ENCODE measurements at regions not wholly inside any gene's neighbourhood (a gene's known extent, or its start where the extent isn't known, plus 50 kb on each side); places are given as distances from the start of the nearest gene placed in this dataset.
"Not testable (repeated sequence)": the region's sequence is repeated elsewhere in the genome, so short reads cannot be mapped to it uniquely, and the experiment has no call there.

- DNase-seq, result no peak
Observed at GRCh38 chr4:62495032-62495431, 1294.9 kb downstream of the ADGRL3 start.

DNA sequence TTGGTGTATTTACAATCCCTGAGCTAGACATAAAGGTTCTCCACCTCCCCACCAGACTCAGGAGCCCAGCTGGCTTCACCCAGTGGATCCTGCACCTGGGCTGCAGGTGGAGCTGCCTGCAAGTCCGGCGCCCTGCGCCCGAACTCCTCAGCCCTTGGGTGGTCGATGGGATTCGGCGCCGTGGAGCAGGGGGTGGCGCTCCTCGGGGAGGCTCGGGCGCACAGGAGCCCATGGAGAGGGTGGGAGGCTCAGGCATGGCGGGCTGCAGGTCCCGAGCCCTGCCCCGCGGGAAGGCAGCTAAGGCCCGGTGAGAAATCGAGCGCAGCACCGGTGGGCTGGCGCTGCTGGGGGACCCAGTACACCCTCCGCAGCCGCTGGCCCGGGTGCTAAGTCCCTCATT lies 1291.6 kb downstream of the ADGRL3 start:
- not testable (repeated sequence) for DNase-seq

DNA sequence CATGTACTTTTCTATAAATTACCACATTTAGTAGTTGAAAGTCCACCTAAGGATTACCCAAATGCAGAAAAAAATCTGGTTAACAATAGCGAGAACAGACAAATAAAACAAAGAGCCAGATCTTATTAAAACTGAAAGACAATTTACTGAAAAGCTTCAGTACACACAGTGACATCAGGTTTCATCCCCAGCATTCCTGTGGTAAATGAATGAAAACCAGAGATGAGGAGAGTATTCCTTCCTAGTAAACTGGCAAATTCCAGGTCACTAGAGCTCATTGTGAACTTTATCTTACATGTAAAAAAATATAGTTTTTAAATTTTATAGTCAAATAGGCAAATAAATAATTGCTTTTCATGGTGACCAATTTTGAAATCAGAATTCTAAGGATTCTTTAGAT lies 1290.5 kb downstream of the ADGRL3 start:
- DNase-seq, result no peak

- no peak for DNase-seq
Observed at GRCh38 chr4:62487016-62487415, 1286.9 kb downstream of the ADGRL3 start.

DNA sequence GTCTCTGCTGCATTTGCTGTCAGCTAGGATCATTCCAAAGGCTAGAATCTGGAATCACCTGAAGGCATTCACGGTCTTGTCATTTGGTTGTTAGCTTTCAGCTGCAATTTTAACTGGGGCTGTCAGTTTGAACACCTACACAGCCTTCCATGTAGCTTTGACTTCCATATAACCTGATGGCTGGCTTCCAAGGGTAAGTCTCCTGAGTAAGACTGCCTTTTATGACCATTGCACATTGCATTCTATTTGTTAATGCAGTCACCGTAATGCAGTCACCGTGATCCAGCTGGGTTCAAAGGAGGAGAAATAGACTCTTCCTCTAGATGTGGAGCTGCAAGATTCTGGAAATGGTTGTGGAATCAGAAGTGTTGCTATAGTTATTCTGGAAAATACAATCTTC lies 1284.2 kb downstream of the ADGRL3 start:
- DNase-seq, result no peak

GRCh38 chr4:62482355-62482754 lies 1282.2 kb downstream of the ADGRL3 start:
- DNase-seq, result no peak

DNA sequence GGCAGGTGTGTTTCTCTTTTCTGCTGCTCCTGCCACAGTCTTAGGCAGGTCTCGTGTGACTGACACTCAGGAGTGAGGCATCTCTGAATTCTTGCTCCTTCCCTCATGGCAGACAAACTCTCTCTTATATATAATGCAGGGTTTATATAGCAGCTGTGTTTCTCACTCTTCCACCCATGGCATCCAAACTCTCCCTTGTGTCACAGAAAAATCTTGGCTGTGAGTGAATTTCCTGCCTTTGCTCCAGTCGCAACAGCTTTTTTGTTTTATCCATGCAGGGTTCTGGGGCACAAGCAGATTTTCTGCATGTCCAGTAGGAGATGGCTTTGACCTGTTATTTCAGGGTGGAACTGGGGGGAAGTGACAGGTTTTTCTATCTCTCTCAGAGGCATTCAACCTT lies 1275.5 kb downstream of the ADGRL3 start:
- DNase-seq, result no peak

DNA sequence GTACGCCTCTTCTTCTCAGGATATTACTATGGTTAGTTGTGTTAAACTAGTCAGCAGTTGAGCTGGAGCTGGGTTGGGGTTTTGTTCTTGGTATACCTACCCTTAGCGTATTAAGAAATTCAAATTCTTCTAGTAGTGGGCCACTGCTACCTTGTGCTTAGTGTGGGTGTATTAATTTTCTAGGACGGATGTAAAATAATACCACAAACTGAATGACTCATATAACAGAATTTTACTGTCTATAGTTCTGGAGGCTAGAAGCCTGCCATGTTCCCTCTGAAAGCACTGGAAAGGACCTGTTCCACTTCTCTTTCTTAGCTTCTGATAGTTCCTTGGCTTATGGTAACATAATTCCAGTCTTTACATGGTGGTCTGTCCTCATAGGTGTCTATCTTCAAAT lies 1274.7 kb downstream of the ADGRL3 start:
- DNase-seq, result no peak

- DNase-seq, result no peak
Observed at GRCh38 chr4:62471021-62471420, 1270.9 kb downstream of the ADGRL3 start.

DNA sequence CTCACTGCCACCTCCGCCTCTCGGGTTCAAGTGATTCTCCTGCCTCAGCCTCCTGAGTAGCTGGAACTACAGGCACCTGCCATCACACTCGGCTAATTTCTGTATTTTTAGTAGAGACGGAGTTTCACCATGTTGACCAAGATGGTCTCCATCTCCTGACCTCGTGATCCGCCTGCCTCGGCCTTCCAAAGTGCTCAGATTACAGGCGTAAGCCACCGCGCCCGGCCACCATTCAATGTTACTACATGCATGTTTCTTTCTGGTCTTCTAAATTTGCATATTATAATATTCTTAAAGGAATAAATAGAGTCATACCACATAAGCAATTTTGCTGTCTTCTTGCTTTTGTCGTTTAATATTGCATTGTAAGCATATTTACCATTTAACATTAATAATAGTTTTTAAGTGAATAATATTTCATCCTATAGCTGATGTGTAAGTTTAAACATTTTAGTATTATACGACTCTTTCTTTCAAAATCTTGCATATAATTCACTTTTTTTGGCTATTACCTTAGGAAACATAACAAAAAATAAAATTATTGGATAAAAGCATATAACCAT lies 1270.4 kb downstream of the ADGRL3 start:
- DNase-seq, result no peak

DNA sequence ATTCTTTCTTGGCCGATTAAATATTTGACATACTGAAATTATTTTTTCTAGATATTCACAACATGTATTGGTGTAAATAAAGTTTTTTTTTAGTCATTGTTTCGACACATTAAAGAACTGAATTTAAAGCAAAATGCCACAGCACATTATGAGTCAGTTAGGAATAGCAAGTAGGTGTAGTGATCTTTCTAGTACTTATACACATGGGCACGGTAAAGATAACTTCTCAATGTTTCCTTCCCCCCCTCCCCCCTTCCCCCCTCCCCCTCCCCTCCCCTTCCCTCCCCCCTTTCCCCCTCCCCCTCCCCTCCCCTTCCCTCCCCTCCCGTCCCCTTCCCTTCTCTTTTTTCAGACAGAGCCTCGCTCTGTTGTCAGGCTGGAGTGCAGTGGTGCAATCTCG lies 1269.9 kb downstream of the ADGRL3 start:
- no peak for DNase-seq

DNA sequence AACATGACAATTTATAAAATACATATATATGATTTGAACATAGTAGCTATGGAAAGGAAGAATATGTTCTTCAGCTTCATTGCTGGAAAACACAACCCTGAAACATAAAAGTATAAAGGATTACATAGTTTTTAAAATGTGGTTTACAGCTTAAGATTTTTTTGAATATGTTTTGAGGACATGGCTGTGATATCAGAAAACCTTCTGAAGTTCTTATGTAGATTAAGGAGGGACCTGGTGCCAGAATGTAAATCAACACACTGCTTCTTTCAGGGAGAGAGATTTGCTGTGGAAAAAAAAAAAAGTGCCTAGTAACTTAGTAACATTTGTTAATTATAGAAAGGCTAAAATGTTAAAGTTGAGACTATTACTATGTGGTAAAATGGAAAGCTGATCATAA lies 1261.8 kb downstream of the ADGRL3 start:
- DNase-seq, result no peak

DNA sequence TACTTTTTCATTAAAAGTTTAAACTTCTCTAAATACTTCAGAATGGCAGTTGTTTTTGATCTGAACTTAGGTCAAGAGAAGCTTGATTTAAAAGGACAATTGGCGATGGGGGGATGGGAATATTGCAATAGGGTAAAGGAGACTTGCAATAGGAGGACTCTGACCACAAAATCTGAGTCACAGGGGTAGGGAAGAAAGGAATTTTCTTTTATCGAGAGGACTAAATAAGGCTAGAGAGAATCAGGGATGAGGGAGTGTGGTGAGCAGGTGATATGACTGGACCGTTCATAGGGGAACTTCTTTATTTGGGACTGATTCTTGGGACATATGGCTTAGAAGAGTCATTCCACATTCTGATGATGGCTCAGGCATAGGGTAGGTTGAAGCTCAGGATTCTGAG lies 1260.2 kb downstream of the ADGRL3 start:
- no peak for DNase-seq

DNA sequence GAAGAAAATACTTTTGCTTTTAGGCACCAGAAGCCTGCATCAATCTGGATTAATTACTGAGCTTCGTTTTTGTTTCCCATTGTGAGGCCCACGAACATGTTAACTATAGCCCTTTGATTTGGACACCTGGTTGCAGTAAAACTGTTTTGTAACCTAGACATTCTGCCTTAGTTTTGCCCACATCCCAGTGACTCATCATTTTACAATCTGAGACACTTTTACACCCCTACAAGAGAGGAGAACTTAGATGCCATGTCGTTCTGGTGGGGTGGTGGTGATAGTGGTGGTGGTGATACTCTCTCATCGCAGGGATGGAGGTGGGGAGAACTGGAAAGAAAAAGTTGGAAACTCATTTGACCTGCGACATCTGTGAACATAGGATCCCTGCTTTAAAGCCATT lies 1257.2 kb downstream of the ADGRL3 start:
- peak; percentile 8 for DNase-seq

DNA sequence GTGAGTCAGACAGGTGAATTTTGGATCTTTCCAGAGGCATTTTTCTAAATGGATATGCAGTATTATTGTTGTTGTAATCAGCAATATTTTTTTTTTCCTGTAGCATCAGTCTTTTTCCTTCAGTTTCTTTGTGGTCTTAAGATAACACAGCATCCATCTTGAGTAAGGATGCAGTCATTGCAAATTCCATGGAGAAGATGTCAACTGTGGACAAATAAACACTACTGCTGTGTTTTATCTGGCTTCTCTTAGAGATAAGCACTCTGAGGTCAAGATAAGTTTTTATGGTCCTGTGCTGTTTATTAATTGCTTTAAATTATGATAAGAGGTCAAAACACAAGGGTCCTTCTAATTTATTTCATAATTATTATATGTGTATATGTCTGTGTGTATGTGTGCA lies 1255.7 kb downstream of the ADGRL3 start:
- no peak for DNase-seq

- DNase-seq, result no peak
Observed at GRCh38 chr4:62454535-62454934, 1254.4 kb downstream of the ADGRL3 start.

DNA sequence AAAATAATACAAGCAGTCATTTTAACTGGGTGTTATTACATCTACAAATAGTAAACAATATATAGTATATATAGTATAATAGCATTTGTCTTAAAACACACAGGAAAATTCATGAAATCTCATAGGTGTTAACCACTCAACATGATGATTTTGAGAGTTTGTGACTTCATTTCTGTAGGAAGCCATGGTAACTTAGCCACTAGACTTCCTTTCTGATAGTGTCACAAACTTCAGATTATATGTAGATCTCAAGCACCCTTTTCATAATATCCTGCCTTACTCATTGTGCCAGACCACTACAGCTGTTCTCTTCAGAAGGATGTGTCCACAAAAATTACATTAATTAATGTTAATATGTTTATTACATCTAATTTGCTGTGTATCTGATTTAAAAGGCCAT lies 1250.6 kb downstream of the ADGRL3 start:
- DNase-seq, result no peak

- DNase-seq, result no peak
Observed at GRCh38 chr4:62449538-62449937, 1249.4 kb downstream of the ADGRL3 start.

GRCh38 chr4:62448911-62449310 lies 1248.8 kb downstream of the ADGRL3 start:
- DNase-seq, result no peak

- no peak for DNase-seq
Observed at GRCh38 chr4:62439051-62439450, 1238.9 kb downstream of the ADGRL3 start.

DNA sequence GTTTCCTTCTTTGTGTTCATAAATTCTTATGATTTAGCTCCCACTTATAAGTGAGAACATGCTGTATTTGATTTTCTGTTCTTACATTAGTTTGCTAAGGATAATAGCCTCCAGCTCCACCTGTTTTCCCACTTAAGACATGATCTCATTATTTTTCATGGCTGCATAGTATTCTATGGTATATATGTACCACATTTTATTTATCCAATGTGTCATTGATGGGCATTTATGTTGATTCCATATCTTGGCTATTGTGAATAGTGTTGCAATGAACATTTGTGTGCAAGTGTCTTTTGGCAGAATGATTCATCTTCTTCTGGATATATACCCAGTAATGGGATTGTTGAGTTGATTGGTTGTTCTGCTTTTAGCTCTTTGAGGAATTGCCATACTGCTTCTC lies 1234.8 kb downstream of the ADGRL3 start:
- no peak for DNase-seq

GRCh38 chr4:62431513-62432231 lies 1231.5 kb downstream of the ADGRL3 start:
- DNase-seq, result peak; percentile 84

- no peak for DNase-seq
Observed at GRCh38 chr4:62429297-62429696, 1229.2 kb downstream of the ADGRL3 start.

DNA sequence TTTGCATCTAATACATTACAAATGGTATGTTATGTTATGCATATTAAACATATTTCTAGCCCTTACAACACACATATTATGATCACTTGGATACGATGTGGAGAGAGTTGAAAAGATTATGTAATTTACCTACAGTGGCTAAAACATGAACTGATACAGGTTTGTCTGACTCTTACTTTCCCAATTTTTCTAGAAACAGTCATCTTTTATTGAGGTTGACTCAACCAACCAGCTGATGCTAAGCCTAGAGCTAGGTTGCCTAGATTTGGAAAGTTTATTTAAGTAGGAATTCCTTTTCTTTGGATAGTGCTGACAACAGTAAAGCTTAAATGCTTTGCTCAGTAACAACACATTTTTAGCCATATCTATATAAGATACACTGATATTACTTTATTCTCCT lies 1215.1 kb downstream of the ADGRL3 start:
- no peak for DNase-seq

GRCh38 chr4:62414563-62414962 lies 1214.4 kb downstream of the ADGRL3 start:
- DNase-seq, result no peak
